H9 (cell line): ENCODE measurements at regions not wholly inside any gene's neighbourhood (a gene's known extent, or its start where the extent isn't known, plus 50 kb on each side); places are given as distances from the start of the nearest gene placed in this dataset.

Source experiments
- DNase-seq: peaks from one replicate; pipeline ENCODE4 v3.0.0-alpha.2; 2017
- H2AFZ ChIP-seq: one replicate; pipeline ENCODE4 v1.6.1; 2013; ENCODE audit warnings: mild to moderate bottlenecking, low read length, control low read depth, moderate library complexity
- H2AK5ac ChIP-seq: 2 replicates; pipeline ENCODE4 v1.6.1; 2013; ENCODE audit warnings: low read length, control low read depth, mixed read lengths; ENCODE audit not compliant: insufficient read length
- H2BK120ac ChIP-seq: one replicate; pipeline ENCODE4 v1.6.1; 2013; ENCODE audit warnings: low read depth, mild to moderate bottlenecking, low read length, control low read depth, inconsistent platforms; ENCODE audit not compliant: poor library complexity, severe bottlenecking
- H2BK12ac ChIP-seq: 2 replicates; pipeline ENCODE4 v1.6.1; 2013; ENCODE audit warnings: low read length, control low read depth, mixed read lengths, low read depth; ENCODE audit not compliant: insufficient read length
- H2BK15ac ChIP-seq: 2 replicates; pipeline ENCODE4 v1.6.1; 2013; ENCODE audit warnings: low read depth, low read length, control low read depth
- H2BK20ac ChIP-seq: one replicate; pipeline ENCODE4 v1.6.1; 2013; ENCODE audit warnings: low read depth, mild to moderate bottlenecking, low read length, control low read depth, inconsistent platforms; ENCODE audit not compliant: poor library complexity, severe bottlenecking
- H2BK5ac ChIP-seq: 2 replicates; pipeline ENCODE4 v1.6.1; 2013; ENCODE audit warnings: low read length, control low read depth, mixed read lengths; ENCODE audit not compliant: insufficient read length
- H3K14ac ChIP-seq: 2 replicates; pipeline ENCODE4 v1.6.1; 2013; ENCODE audit warnings: low read length, control low read depth; ENCODE audit not compliant: insufficient read depth
- H3K18ac ChIP-seq: 2 replicates; pipeline ENCODE4 v1.6.1; 2013; ENCODE audit warnings: low read depth, mild to moderate bottlenecking, mixed read lengths, low read length, control low read depth; ENCODE audit not compliant: insufficient read length
- H3K23ac ChIP-seq: 2 replicates; pipeline ENCODE4 v1.6.1; 2013; ENCODE audit warnings: low read length, control low read depth, mixed read lengths, low read depth; ENCODE audit not compliant: insufficient read length
- H3K23me2 ChIP-seq: 2 replicates; pipeline ENCODE4 v1.6.1; 2013; ENCODE audit warnings: low read depth, mild to moderate bottlenecking, mixed read lengths, low read length, control low read depth; ENCODE audit not compliant: insufficient read length, poor library complexity, severe bottlenecking
- H3K27ac ChIP-seq: 2 replicates; pipeline ENCODE4 v1.5.1; 2013; ENCODE audit warnings: low read length, control low read depth, mixed read lengths, low read depth; ENCODE audit not compliant: insufficient read length
- H3K27me3 ChIP-seq: 2 replicates; pipeline ENCODE4 v1.6.1; 2013; ENCODE audit warnings: low read length, control low read depth, inconsistent platforms; ENCODE audit not compliant: insufficient read depth
- H3K4ac ChIP-seq: 2 replicates; pipeline ENCODE4 v1.6.1; 2013; ENCODE audit warnings: low read depth, mild to moderate bottlenecking, control low read depth, inconsistent platforms, low read length, moderate library complexity
- H3K4me1 ChIP-seq: 2 replicates; pipeline ENCODE4 v1.6.1; 2013; ENCODE audit warnings: low read length, control low read depth, inconsistent platforms; ENCODE audit not compliant: insufficient read depth
- H3K4me2 ChIP-seq: 2 replicates; pipeline ENCODE4 v1.6.1; 2013; ENCODE audit warnings: low read length, control low read depth, mixed read lengths; ENCODE audit not compliant: insufficient read length, insufficient read depth
- H3K56ac ChIP-seq: 2 replicates; pipeline ENCODE4 v1.6.1; 2013; ENCODE audit warnings: low read depth, mild to moderate bottlenecking, mixed read lengths, low read length, control low read depth; ENCODE audit not compliant: insufficient read length
- H3K79me1 ChIP-seq: 2 replicates; pipeline ENCODE4 v1.6.1; 2013; ENCODE audit warnings: low read depth, mild to moderate bottlenecking, moderate library complexity, low read length, control low read depth, inconsistent platforms; ENCODE audit not compliant: insufficient read depth, poor library complexity, severe bottlenecking
- H3K79me2 ChIP-seq: 2 replicates; pipeline ENCODE4 v1.6.1; 2013; ENCODE audit warnings: low read length, control low read depth, inconsistent platforms; ENCODE audit not compliant: insufficient read depth
- H3K9ac ChIP-seq: 2 replicates; pipeline ENCODE4 v1.6.1; 2013; ENCODE audit warnings: low read length, control low read depth, mixed read lengths; ENCODE audit not compliant: insufficient read length; ENCODE audit errors: extremely low read depth
- H3K9me3 ChIP-seq: one replicate; pipeline ENCODE4 v1.6.1; 2013; ENCODE audit warnings: low read depth, low read length, inconsistent platforms; ENCODE audit not compliant: control insufficient read depth
- H3T11ph ChIP-seq: one replicate; pipeline ENCODE4 v1.6.1; 2013; ENCODE audit warnings: mild to moderate bottlenecking, low read length, control low read depth, inconsistent platforms
- H4K20me1 ChIP-seq: one replicate; pipeline ENCODE4 v1.6.1; 2013; ENCODE audit not compliant: control insufficient read depth, insufficient read length, insufficient read depth
- H4K5ac ChIP-seq: 2 replicates; pipeline ENCODE4 v1.6.1; 2013; ENCODE audit warnings: low read depth, mild to moderate bottlenecking, mixed read lengths, low read length, control low read depth; ENCODE audit not compliant: insufficient read length
- H4K8ac ChIP-seq: replicated peaks from 2 replicates; pipeline ENCODE4 v1.6.1; 2013; ENCODE audit warnings: low read length, control low read depth, mixed read lengths, low read depth; ENCODE audit not compliant: insufficient read length
- H4K91ac ChIP-seq: 2 replicates; pipeline ENCODE4 v1.6.1; 2013; ENCODE audit warnings: low read depth, mild to moderate bottlenecking, moderate library complexity, mixed read lengths, low read length, control low read depth; ENCODE audit not compliant: insufficient read length
- H3K27ac Mint-ChIP-seq, 3 experiments: 2 replicates in 2 of 3; 3 replicates in 1 of 3; pipeline ENCODE4 v1.8.0; 2020 to 2021; ENCODE audit warnings: mixed read lengths in 3 of 3, mild to moderate bottlenecking in 1 of 3, moderate library complexity in 1 of 3
- H3K27me3 Mint-ChIP-seq: 2 replicates; pipeline ENCODE4 v1.8.0; 2021; ENCODE audit warnings: low read depth, mild to moderate bottlenecking, moderate library complexity, mixed read lengths
- H3K36me3 Mint-ChIP-seq, 3 experiments: 2 replicates in 2 of 3; 3 replicates in 1 of 3; pipeline ENCODE4 v1.8.0; 2020 to 2021; ENCODE audit warnings: low read depth in 3 of 3, mixed read lengths in 3 of 3; ENCODE audit not compliant: insufficient read depth in 1 of 3
- H3K4me1 Mint-ChIP-seq, 2 experiments: 2 replicates each; pipeline ENCODE4 v1.8.0; 2020; ENCODE audit warnings: mixed read lengths in 2 of 2
- H3K4me3 Mint-ChIP-seq, 2 experiments: 2 replicates in 1 of 2; 3 replicates in 1 of 2; pipeline ENCODE4 v1.8.0; 2020 to 2021; ENCODE audit warnings: mild to moderate bottlenecking in 2 of 2, mixed read lengths in 2 of 2, moderate library complexity in 1 of 2
- H3K9me3 Mint-ChIP-seq, 2 experiments: 2 replicates in 1 of 2; 3 replicates in 1 of 2; pipeline ENCODE4 v1.8.0; 2020; ENCODE audit warnings: mild to moderate bottlenecking in 2 of 2, mixed read lengths in 2 of 2, moderate library complexity in 1 of 2
- WGBS: extraction: QIAGEN DNeasy Blood & Tissue Kit; methylation state at CpG from one replicate; pipeline ENCODE4 v1.1.7; 2013; ENCODE audit warnings: missing lambda C conversion rate, low lambda C conversion rate, mixed read lengths; ENCODE audit not compliant: insufficient read length; ENCODE audit errors: extremely low coverage; 5-methylcytosine and 5-hydroxymethylcytosine counted together
- TF ChIP-seq, protein P1 (sequence below): fragments of 200-600 bp; sonication (generic); conservative IDR thresholded peaks from 3 replicates; pipeline ENCODE4 v1.8.0; 2021; ENCODE audit warnings: antibody characterized with exemption, mild to moderate bottlenecking

DNA sequence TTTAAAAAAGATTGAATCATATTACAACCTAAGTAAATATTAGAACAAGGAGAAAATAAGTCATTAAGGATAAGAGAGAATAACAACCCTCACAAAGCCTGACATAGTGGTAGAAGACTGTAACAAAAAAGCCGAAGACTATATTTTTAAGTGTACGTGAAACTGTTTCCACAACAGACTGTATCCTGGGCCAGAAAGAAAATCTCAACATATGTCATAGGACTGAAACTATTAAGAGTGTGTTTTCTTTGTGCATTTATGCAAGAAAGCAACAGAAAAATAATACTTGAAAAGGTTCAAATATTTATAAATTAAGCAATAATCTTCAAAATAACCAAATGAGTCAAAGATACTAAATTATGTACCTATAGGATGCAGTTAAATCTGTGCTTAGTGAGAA is 309.8 kb downstream of the CASP12 start:
- Histone ChIP-seq H4K91ac (no peak overlapping the region), H2BK120ac (no peak overlapping the region), H4K8ac (no peak overlapping the region), H3K9me3 (no peaks in the 10 kb centered on the region), H3K18ac (no peak overlapping the region), H2BK15ac (no peak overlapping the region), H4K5ac (no peak overlapping the region), H3K9ac (no peak overlapping the region), H3K56ac (no peak overlapping the region), H3K4me1 (no peaks in the 10 kb centered on the region), H2AK5ac (no peak overlapping the region), H3K27ac (no peak overlapping the region), H3K4ac (no peak overlapping the region), H3K14ac (no peak overlapping the region), H3K79me2 (no peaks in the 10 kb centered on the region), H4K20me1 (no peaks in the 10 kb centered on the region), H2BK20ac (no peak overlapping the region), H3K23ac (no peak overlapping the region), H3K79me1 (no peaks in the 10 kb centered on the region), H2BK12ac (no peak overlapping the region), H2AFZ (no peak overlapping the region), H3T11ph (no peak overlapping the region), H3K4me2 (no peak overlapping the region), H3K23me2 (no peaks in the 10 kb centered on the region), H2BK5ac (no peak overlapping the region), H3K27me3 (no peaks in the 10 kb centered on the region)
- Mint-ChIP-seq H3K27ac (no peak overlapping the region), H3K4me3 (no peak overlapping the region), H3K27me3 (no peaks in the 10 kb centered on the region; the same call in 1 of the 2 replicates), H3K36me3 (peaks cover 0 to 4% (median 0%) of the 10 kb centered on the region in 3 experiments; a peak in 1 of 7 replicates), H3K9me3 (no peaks in the 10 kb centered on the region), H3K4me1 (peaks cover 0 to 2% of the 10 kb centered on the region in 2 experiments; a peak in 2 of 4 replicates)
- TF ChIP-seq, protein P1, sequence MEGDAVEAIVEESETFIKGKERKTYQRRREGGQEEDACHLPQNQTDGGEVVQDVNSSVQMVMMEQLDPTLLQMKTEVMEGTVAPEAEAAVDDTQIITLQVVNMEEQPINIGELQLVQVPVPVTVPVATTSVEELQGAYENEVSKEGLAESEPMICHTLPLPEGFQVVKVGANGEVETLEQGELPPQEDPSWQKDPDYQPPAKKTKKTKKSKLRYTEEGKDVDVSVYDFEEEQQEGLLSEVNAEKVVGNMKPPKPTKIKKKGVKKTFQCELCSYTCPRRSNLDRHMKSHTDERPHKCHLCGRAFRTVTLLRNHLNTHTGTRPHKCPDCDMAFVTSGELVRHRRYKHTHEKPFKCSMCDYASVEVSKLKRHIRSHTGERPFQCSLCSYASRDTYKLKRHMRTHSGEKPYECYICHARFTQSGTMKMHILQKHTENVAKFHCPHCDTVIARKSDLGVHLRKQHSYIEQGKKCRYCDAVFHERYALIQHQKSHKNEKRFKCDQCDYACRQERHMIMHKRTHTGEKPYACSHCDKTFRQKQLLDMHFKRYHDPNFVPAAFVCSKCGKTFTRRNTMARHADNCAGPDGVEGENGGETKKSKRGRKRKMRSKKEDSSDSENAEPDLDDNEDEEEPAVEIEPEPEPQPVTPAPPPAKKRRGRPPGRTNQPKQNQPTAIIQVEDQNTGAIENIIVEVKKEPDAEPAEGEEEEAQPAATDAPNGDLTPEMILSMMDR = no peak
- no peak for DNase-seq
- no CpG with 5 or more reads among the region's 2 CpGs for WGBS
